ENCODE measurements at regions not wholly inside any gene's neighbourhood (a gene's known extent, or its start where the extent isn't known, plus 50 kb on each side); places are given as distances from the start of the nearest gene placed in this dataset.
A peak's percentile ranks its signal among the peaks of the same experiment; 100 is the strongest.
"Not testable (repeated sequence)": the region's sequence is repeated elsewhere in the genome, so short reads cannot be mapped to it uniquely, and the experiment has no call there.

- H3K4me1 ChIP-seq (ENCODE audit: control insufficient read depth in 3 of 3, insufficient read depth in 3 of 3, low read length in 3 of 3); H3K4me3 ChIP-seq (ENCODE audit: low read length in 3 of 3); H3K9ac ChIP-seq (ENCODE audit: low read depth in 1 of 3, low read length in 3 of 3); H3K27me3 ChIP-seq (ENCODE audit: control insufficient read depth in 3 of 3, insufficient read depth in 3 of 3, low read length in 3 of 3); H3K36me3 ChIP-seq (ENCODE audit: control insufficient read depth in 3 of 3, insufficient read depth in 3 of 3, low read length in 3 of 3); H3K27ac ChIP-seq (ENCODE audit: low read depth, low read length); H3K9me3 ChIP-seq (ENCODE audit: control insufficient read depth in 3 of 3, low read length in 3 of 3): not testable (repeated sequence)
These were observed 154.9 kb downstream of the NPIPB11 start for GRCh38 chr16:29251571-29252011.

- not testable (repeated sequence) for H3K9me3 ChIP-seq (ENCODE audit: control insufficient read depth in 3 of 3, low read length in 3 of 3); H3K36me3 ChIP-seq (ENCODE audit: control insufficient read depth in 3 of 3, insufficient read depth in 3 of 3, low read length in 3 of 3); H3K27ac ChIP-seq (ENCODE audit: low read depth, low read length); H3K4me3 ChIP-seq (ENCODE audit: low read length in 3 of 3); H3K27me3 ChIP-seq (ENCODE audit: control insufficient read depth in 3 of 3, insufficient read depth in 3 of 3, low read length in 3 of 3); H3K4me1 ChIP-seq (ENCODE audit: control insufficient read depth in 3 of 3, insufficient read depth in 3 of 3, low read length in 3 of 3); H3K9ac ChIP-seq (ENCODE audit: low read depth in 1 of 3, low read length in 3 of 3)
These were observed 155.5 kb downstream of the NPIPB11 start for GRCh38 chr16:29250923-29251434.

- H3K9ac ChIP-seq (ENCODE audit: low read depth in 1 of 3, low read length in 3 of 3); H3K27ac ChIP-seq (ENCODE audit: low read depth, low read length); H3K36me3 ChIP-seq (ENCODE audit: control insufficient read depth in 3 of 3, insufficient read depth in 3 of 3, low read length in 3 of 3); H3K9me3 ChIP-seq (ENCODE audit: control insufficient read depth in 3 of 3, low read length in 3 of 3); H3K4me1 ChIP-seq (ENCODE audit: control insufficient read depth in 3 of 3, insufficient read depth in 3 of 3, low read length in 3 of 3); H3K27me3 ChIP-seq (ENCODE audit: control insufficient read depth in 3 of 3, insufficient read depth in 3 of 3, low read length in 3 of 3); H3K4me3 ChIP-seq (ENCODE audit: low read length in 3 of 3): not testable (repeated sequence)
These were observed 156.0 kb downstream of the NPIPB11 start for GRCh38 chr16:29250469-29250868.

- not testable (repeated sequence) for H3K27me3 ChIP-seq (ENCODE audit: control insufficient read depth in 3 of 3, insufficient read depth in 3 of 3, low read length in 3 of 3); H3K4me3 ChIP-seq (ENCODE audit: low read length in 3 of 3); H3K27ac ChIP-seq (ENCODE audit: low read depth, low read length); H3K36me3 ChIP-seq (ENCODE audit: control insufficient read depth in 3 of 3, insufficient read depth in 3 of 3, low read length in 3 of 3); H3K9ac ChIP-seq (ENCODE audit: low read depth in 1 of 3, low read length in 3 of 3); H3K9me3 ChIP-seq (ENCODE audit: control insufficient read depth in 3 of 3, low read length in 3 of 3); H3K4me1 ChIP-seq (ENCODE audit: control insufficient read depth in 3 of 3, insufficient read depth in 3 of 3, low read length in 3 of 3)
These were observed 157.6 kb downstream of the NPIPB11 start for GRCh38 chr16:29248940-29249318.

GRCh38 chr16:29248306-29248939, 158.1 kb downstream of the NPIPB11 start:
- H3K9me3 ChIP-seq (ENCODE audit: control insufficient read depth in 3 of 3, low read length in 3 of 3); H3K27me3 ChIP-seq (ENCODE audit: control insufficient read depth in 3 of 3, insufficient read depth in 3 of 3, low read length in 3 of 3); H3K36me3 ChIP-seq (ENCODE audit: control insufficient read depth in 3 of 3, insufficient read depth in 3 of 3, low read length in 3 of 3); H3K9ac ChIP-seq (ENCODE audit: low read depth in 1 of 3, low read length in 3 of 3); H3K4me3 ChIP-seq (ENCODE audit: low read length in 3 of 3); H3K4me1 ChIP-seq (ENCODE audit: control insufficient read depth in 3 of 3, insufficient read depth in 3 of 3, low read length in 3 of 3): not testable (repeated sequence)
- H3K27ac ChIP-seq (ENCODE audit: low read depth, low read length) = peak overlapping the region; percentile 40

- not testable (repeated sequence) for H3K27ac ChIP-seq (ENCODE audit: low read depth, low read length); H3K4me3 ChIP-seq (ENCODE audit: low read length in 3 of 3); H3K9me3 ChIP-seq (ENCODE audit: control insufficient read depth in 3 of 3, low read length in 3 of 3); H3K9ac ChIP-seq (ENCODE audit: low read depth in 1 of 3, low read length in 3 of 3); H3K27me3 ChIP-seq (ENCODE audit: control insufficient read depth in 3 of 3, insufficient read depth in 3 of 3, low read length in 3 of 3); H3K4me1 ChIP-seq (ENCODE audit: control insufficient read depth in 3 of 3, insufficient read depth in 3 of 3, low read length in 3 of 3); H3K36me3 ChIP-seq (ENCODE audit: control insufficient read depth in 3 of 3, insufficient read depth in 3 of 3, low read length in 3 of 3)
These were observed 160.4 kb downstream of the NPIPB11 start for GRCh38 chr16:29246091-29246490.

GRCh38 chr16:29237971-29238370, 168.5 kb downstream of the NPIPB11 start:
- no peak overlapping the region for H3K4me3 ChIP-seq (ENCODE audit: low read length in 3 of 3)
- H3K9ac ChIP-seq (ENCODE audit: low read depth in 1 of 3, low read length in 3 of 3) = no peak overlapping the region
- no peaks in the 10 kb centered on the region for H3K4me1 ChIP-seq (ENCODE audit: control insufficient read depth in 3 of 3, insufficient read depth in 3 of 3, low read length in 3 of 3)
- H3K36me3 ChIP-seq (ENCODE audit: control insufficient read depth in 3 of 3, insufficient read depth in 3 of 3, low read length in 3 of 3) = no peaks in the 10 kb centered on the region
- no peaks in the 10 kb centered on the region for H3K9me3 ChIP-seq (ENCODE audit: control insufficient read depth in 3 of 3, low read length in 3 of 3)
- no peak overlapping the region for H3K27ac ChIP-seq (ENCODE audit: low read depth, low read length)
- H3K27me3 ChIP-seq (ENCODE audit: control insufficient read depth in 3 of 3, insufficient read depth in 3 of 3, low read length in 3 of 3) = no peaks in the 10 kb centered on the region

- H3K4me3 ChIP-seq (ENCODE audit: low read length in 3 of 3); H3K9me3 ChIP-seq (ENCODE audit: control insufficient read depth in 3 of 3, low read length in 3 of 3); H3K4me1 ChIP-seq (ENCODE audit: control insufficient read depth in 3 of 3, insufficient read depth in 3 of 3, low read length in 3 of 3); H3K27me3 ChIP-seq (ENCODE audit: control insufficient read depth in 3 of 3, insufficient read depth in 3 of 3, low read length in 3 of 3); H3K9ac ChIP-seq (ENCODE audit: low read depth in 1 of 3, low read length in 3 of 3); H3K27ac ChIP-seq (ENCODE audit: low read depth, low read length); H3K36me3 ChIP-seq (ENCODE audit: control insufficient read depth in 3 of 3, insufficient read depth in 3 of 3, low read length in 3 of 3): not testable (repeated sequence)
These were observed 169.0 kb downstream of the NPIPB11 start for GRCh38 chr16:29237495-29237894.

- H3K9ac ChIP-seq (ENCODE audit: low read depth in 1 of 3, low read length in 3 of 3); H3K4me1 ChIP-seq (ENCODE audit: control insufficient read depth in 3 of 3, insufficient read depth in 3 of 3, low read length in 3 of 3); H3K4me3 ChIP-seq (ENCODE audit: low read length in 3 of 3); H3K27ac ChIP-seq (ENCODE audit: low read depth, low read length); H3K27me3 ChIP-seq (ENCODE audit: control insufficient read depth in 3 of 3, insufficient read depth in 3 of 3, low read length in 3 of 3); H3K36me3 ChIP-seq (ENCODE audit: control insufficient read depth in 3 of 3, insufficient read depth in 3 of 3, low read length in 3 of 3); H3K9me3 ChIP-seq (ENCODE audit: control insufficient read depth in 3 of 3, low read length in 3 of 3): not testable (repeated sequence)
These were observed 169.5 kb downstream of the NPIPB11 start for GRCh38 chr16:29237023-29237422.

- not testable (repeated sequence) for H3K9me3 ChIP-seq (ENCODE audit: control insufficient read depth in 3 of 3, low read length in 3 of 3); H3K27ac ChIP-seq (ENCODE audit: low read depth, low read length); H3K27me3 ChIP-seq (ENCODE audit: control insufficient read depth in 3 of 3, insufficient read depth in 3 of 3, low read length in 3 of 3); H3K4me1 ChIP-seq (ENCODE audit: control insufficient read depth in 3 of 3, insufficient read depth in 3 of 3, low read length in 3 of 3); H3K36me3 ChIP-seq (ENCODE audit: control insufficient read depth in 3 of 3, insufficient read depth in 3 of 3, low read length in 3 of 3); H3K4me3 ChIP-seq (ENCODE audit: low read length in 3 of 3); H3K9ac ChIP-seq (ENCODE audit: low read depth in 1 of 3, low read length in 3 of 3)
These were observed 170.6 kb downstream of the NPIPB11 start for GRCh38 chr16:29235836-29236370.
